ENCODE measurements at regions not wholly inside any gene's neighbourhood (a gene's known extent, or its start where the extent isn't known, plus 50 kb on each side); places are given as distances from the start of the nearest gene placed in this dataset.

GRCh38 chr20:48192109-48192508 is 406.8 kb upstream of the SULF2 start:
- TF ChIP-seq CTCF (conservative IDR thresholded peaks at IDR 0.05; ENCODE audit: low read length) (no peak), EZH2phosphoT487 (IDR thresholded peaks at IDR 0.05; ENCODE audit: borderline replicate concordance) (no peak)
